Sciatic nerve (tissue), 2 donors: ENCODE measurements at regions not wholly inside any gene's neighbourhood (a gene's known extent, or its start where the extent isn't known, plus 50 kb on each side); places are given as distances from the start of the nearest gene placed in this dataset.
A peak's percentile ranks its signal among the peaks of the same experiment; 100 is the strongest.

ENCODE experiments used
- ATAC-seq: fragments of 200-7000 bp; cut with Tn5 transposase; one replicate; pipeline ENCODE4 v1.9.1; 2020; ENCODE audit warnings: mild to moderate bottlenecking, moderate library complexity
- DNase-seq: peaks from one replicate; pipeline ENCODE4 v3.0.0-alpha.2; 2020; ENCODE audit warnings: low spot score
- intact Hi-C: fragments of 100-400 bp; cut with DNase I; formaldehyde crosslinking; loops from one replicate; pipeline ENCODE4 v1.14.2; 2022
- donor health status: DM: no; HTN: no; CAD: no.
- donor health status: DM: no; HTN: no; CAD: no.

- ATAC-seq (peak; percentile 53), DNase-seq (no peak)
- intact Hi-C loops = no loop called here
These were observed 116.2 kb upstream of the STMND1 start for GRCh38 chr6:16985513-16986284.

DNA sequence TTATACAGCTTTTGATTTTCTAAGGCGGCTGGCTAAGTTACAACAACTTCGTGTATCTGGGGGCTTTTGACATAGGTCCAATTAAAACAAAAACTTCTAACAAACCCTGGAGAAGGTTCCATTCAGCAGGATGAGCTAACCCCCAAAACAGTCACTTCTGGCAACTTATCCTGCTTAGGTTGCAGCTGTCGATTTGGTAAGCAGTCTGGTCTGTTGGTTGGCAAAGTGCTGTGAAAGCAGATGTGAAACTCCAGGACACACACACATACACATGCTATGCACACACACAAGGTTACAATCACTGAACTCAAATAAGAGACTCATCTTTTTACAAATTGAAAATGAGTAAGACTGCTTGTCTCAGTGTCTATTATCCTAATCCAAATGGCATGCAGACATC is 119.0 kb upstream of the STMND1 start:
- ATAC-seq (no peak), DNase-seq (no peak)
- intact Hi-C loops = no loop called here

- DNase-seq (no peak), ATAC-seq (no peak)
- intact Hi-C loops = no loop called here
These were observed 122.0 kb upstream of the STMND1 start for GRCh38 chr6:16979677-16980370.

- DNase-seq (no peak), ATAC-seq (no peak)
- intact Hi-C loops = no loop called here
These were observed 123.2 kb upstream of the STMND1 start for GRCh38 chr6:16978686-16979085.

DNA sequence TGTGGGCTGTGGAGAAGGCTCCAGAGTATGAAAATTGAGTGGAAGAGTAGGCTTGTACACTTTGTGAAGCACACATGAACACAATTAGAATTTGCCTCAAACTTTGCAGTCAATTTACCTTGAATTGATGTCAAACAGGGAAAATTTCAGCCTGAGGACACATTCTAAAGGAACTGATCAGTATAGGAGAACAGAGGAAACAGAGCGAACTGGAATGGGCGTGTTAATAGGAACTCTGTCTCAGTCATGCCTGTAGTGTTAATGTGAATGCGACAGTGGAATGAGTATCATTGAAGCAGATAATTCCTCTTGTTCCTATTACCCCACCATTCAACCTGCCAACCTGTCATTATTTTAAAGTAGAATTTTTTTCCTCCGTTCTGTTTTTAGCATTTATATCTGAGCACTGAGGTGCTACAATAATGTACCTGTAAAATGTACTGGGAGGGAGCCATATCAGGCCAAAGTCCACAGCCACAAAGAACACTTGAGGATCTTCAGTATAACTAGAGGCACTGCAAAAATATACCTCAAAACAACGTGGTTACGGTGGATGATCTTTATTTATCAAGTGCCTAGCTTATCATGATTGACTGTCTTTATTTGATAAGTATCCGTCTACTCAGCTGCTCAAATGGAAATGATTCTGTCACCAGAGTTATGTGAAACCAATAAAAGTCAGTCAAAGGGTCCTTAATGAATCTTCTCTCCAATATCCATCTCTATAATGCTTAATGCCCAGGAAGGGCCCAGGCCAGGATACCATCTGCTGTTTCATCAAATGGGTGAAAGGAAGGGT is 125.3 kb upstream of the STMND1 start:
- no peak for ATAC-seq

GRCh38 chr6:16974704-16975359 is 127.0 kb upstream of the STMND1 start:
- no peak for DNase-seq
- ATAC-seq = no peak
- intact Hi-C loops = no loop called here

More for the DNA sequence above, 125.3 kb upstream of the STMND1 start:
- intact Hi-C loops = no loop called here
- no peak for DNase-seq

GRCh38 chr6:16974387-16974673 is 127.5 kb upstream of the STMND1 start:
- intact Hi-C loops = no loop called here
- no peak for ATAC-seq

DNA sequence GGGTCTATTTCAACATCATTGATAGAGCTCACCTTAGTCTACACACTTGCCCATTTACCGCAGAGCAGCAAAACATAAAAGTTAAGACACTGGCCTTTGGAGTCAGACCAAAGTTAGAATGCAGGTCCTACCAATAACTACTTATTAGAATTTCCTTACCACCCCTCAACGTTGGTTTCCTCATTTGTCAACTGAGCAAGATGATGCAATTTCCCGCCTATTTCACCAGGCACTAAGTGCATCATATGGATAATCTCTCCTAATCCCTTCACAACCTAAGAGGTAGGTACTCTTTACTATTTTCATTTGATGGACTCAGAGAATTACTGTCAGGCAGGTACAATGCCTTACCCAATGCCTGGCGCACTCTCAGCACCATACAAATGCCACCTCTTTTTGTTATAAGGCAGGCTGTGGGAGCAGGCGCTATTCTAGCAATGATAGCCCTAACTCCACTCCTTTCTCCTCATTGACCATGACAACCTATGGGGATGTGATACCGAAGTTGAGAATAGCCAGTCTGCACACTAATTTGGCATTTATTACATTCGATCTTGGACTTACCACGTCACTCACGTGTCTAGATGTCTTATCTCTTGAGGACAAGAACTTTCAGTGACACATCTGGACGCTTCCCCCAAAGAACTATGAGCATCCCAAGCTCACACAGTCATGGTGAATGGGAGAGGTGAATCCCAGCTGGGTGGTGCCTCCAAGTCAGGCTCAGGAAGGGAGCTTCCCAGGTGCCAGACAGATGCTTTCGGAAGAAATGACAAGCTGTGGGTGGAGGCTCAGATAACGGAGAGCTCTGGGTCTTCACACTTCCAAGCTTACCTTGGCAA is 128.1 kb upstream of the STMND1 start:
- DNase-seq (no peak), ATAC-seq (no peak)
- intact Hi-C loops = loop anchor here (1.0 kb wide), 1 partner anchor 57 kb away; no protein-coding TSS in a partner anchor

More at GRCh38 chr6:16974387-16974673, 127.5 kb upstream of the STMND1 start:
- no peak for DNase-seq

DNA sequence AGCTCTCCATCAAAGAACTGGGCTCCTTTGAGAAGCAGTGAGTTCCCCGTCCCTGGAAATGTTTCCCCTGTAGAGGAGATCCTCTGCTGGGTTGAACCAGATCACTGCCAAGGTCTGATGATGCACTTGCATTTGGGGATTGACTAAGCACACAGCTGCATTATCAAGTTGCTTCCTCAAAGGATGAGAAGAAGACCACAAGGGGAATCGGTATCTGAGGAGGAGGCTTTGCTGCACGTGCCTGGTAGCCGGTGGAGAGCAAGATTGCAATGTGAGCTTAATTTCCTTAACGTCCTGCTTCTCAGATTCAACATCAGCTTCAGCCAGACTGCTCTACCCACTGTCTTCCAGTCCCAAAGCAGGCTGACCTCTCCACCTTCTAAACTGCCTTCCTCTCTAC is 128.8 kb upstream of the STMND1 start:
- DNase-seq = no peak
- no peak for ATAC-seq
- intact Hi-C loops = loop anchor here (1.0 kb wide), 1 partner anchor 57 kb away; no protein-coding TSS in a partner anchor

- DNase-seq (no peak), ATAC-seq (no peak)
- intact Hi-C loops = no loop called here
These were observed 129.3 kb upstream of the STMND1 start for GRCh38 chr6:16972535-16972934.

GRCh38 chr6:16969699-16970655 is 131.9 kb upstream of the STMND1 start:
- DNase-seq = no peak
- intact Hi-C loops = no loop called here
- no peak for ATAC-seq

GRCh38 chr6:16968101-16968500 is 133.7 kb upstream of the STMND1 start:
- ATAC-seq (no peak), DNase-seq (no peak)
- intact Hi-C loops = no loop called here

- DNase-seq (no peak), ATAC-seq (no peak)
- intact Hi-C loops = no loop called here
These were observed 134.4 kb upstream of the STMND1 start for GRCh38 chr6:16967470-16967817.

DNA sequence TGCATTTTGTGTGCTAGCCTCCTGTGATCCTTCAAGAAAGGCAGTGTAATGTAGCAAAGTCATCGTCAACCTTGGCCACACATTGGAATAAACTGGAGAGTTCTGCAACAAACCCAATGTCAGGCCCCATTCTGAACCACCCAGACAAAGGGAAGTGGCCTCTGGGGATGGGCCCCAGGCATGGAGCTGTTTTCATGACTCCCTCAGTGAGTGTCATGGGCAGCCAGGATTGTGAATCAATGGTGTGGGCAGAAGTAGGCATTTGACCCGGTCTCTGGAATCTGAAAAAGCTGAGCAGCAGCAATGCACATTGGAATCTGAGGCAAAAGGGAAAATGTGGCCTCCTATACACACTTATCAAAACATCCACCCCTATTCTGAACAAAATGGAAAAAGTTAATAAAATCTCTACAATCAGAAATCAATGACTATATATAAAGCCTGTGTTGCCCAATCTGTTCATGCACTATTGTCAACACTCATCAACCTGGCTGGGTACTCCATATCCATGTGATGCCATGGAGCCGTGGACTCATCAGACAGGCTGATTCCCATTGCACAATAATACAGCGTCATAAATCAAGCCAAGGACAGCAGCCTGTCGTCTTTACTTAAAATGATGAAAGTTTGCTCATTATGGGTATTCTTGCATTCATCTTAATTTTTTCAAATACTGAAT is 134.9 kb upstream of the STMND1 start:
- DNase-seq (no peak), ATAC-seq (no peak)
- intact Hi-C loops = no loop called here

- intact Hi-C loops = no loop called here
- DNase-seq = no peak
- no peak for ATAC-seq
These were observed 136.2 kb upstream of the STMND1 start for GRCh38 chr6:16965689-16966088.

- peak; percentile 81 for DNase-seq
- intact Hi-C loops = no loop called here
- peak; percentile 87 for ATAC-seq
These were observed 137.0 kb upstream of the STMND1 start for GRCh38 chr6:16964553-16965499.
